Neural cell (in vitro differentiated cells): ENCODE measurements at regions not wholly inside any gene's neighbourhood (a gene's known extent, or its start where the extent isn't known, plus 50 kb on each side); places are given as distances from the start of the nearest gene placed in this dataset.

ENCODE experiments used
- H2AFZ ChIP-seq: fragments of 200-600, 300-800 bp; sonication (generic), shearing (Covaris generic); 2 replicates; pipeline ENCODE4 v1.6.0; 2014; ENCODE audit warnings: low read depth, mild to moderate bottlenecking, antibody characterized with exemption, low read length, moderate library complexity
- H3F3A ChIP-seq: fragments of 200-600 bp; shearing (Covaris generic); 2 replicates; pipeline ENCODE4 v1.6.1; 2016; ENCODE audit warnings: mild to moderate bottlenecking, moderate library complexity, mixed read lengths, antibody characterized with exemption, low read length; ENCODE audit not compliant: insufficient read depth, poor library complexity, severe bottlenecking
- H3K27ac ChIP-seq: fragments of 200-600, 300-800 bp; sonication (generic), shearing (Covaris generic); 2 replicates; pipeline ENCODE4 v1.5.1; 2014; ENCODE audit warnings: mild to moderate bottlenecking, low read length, moderate library complexity
- H3K27me3 ChIP-seq: fragments of 300-800, 200-600 bp; sonication (generic), shearing (Covaris generic); 2 replicates; pipeline ENCODE4 v1.6.0; 2014; ENCODE audit warnings: mild to moderate bottlenecking, low read depth, low read length, moderate library complexity; ENCODE audit not compliant: insufficient read depth
- H3K36me3 ChIP-seq: fragments of 300-800, 200-600 bp; sonication (generic), shearing (Covaris generic); 2 replicates; pipeline ENCODE4 v1.5.1; 2014; ENCODE audit warnings: mild to moderate bottlenecking, antibody characterized with exemption, low read length, moderate library complexity; ENCODE audit not compliant: insufficient read depth
- H3K4me2 ChIP-seq: fragments of 300-800, 200-600 bp; sonication (generic), shearing (Covaris generic); 2 replicates; pipeline ENCODE4 v1.6.0; 2014; ENCODE audit warnings: mild to moderate bottlenecking, low read length
- H3K4me3 ChIP-seq: fragments of 300-800, 200-600 bp; sonication (generic), shearing (Covaris generic); 2 replicates; pipeline ENCODE4 v1.5.1; 2014; ENCODE audit warnings: mild to moderate bottlenecking, low read length, moderate library complexity
- H3K79me2 ChIP-seq: fragments of 200-600 bp; shearing (Covaris generic); replicated peaks from 2 replicates; pipeline ENCODE4 v1.6.0; 2014; ENCODE audit warnings: mild to moderate bottlenecking, low read length, moderate library complexity; ENCODE audit not compliant: insufficient read depth
- H3K9ac ChIP-seq: fragments of 300-800, 200-600 bp; sonication (generic), shearing (Covaris generic); 2 replicates; pipeline ENCODE4 v1.6.1; 2016; ENCODE audit warnings: mild to moderate bottlenecking, low read length, mixed read lengths
- H3K9me2 ChIP-seq: fragments of 200-600 bp; shearing (Covaris generic); 2 replicates; pipeline ENCODE4 v1.6.1; 2016; ENCODE audit warnings: mild to moderate bottlenecking, low read length, mixed read lengths; ENCODE audit not compliant: insufficient read depth
- H3K9me3 ChIP-seq: fragments of 200-600, 300-800 bp; sonication (generic), shearing (Covaris generic); 2 replicates; pipeline ENCODE4 v1.6.1; 2016; ENCODE audit warnings: mild to moderate bottlenecking, mixed run types, low read length, moderate library complexity, mixed read lengths
- H4K20me1 ChIP-seq: fragments of 200-600 bp; shearing (Covaris generic); 2 replicates; pipeline ENCODE4 v1.6.1; 2016; ENCODE audit warnings: mild to moderate bottlenecking, mixed run types; ENCODE audit not compliant: insufficient read depth
- CTCF ChIP-seq: fragments of 450-650 bp; IDR thresholded peaks from 2 replicates; pipeline ENCODE4 v1.5.1; 2014; ENCODE audit warnings: antibody characterized with exemption, mild to moderate bottlenecking, moderate library complexity; ENCODE audit not compliant: poor library complexity, severe bottlenecking
- EP300 ChIP-seq: fragments of 450-650 bp; conservative IDR thresholded peaks from 2 replicates; pipeline ENCODE4 v1.6.1; 2014; ENCODE audit warnings: antibody characterized with exemption, mild to moderate bottlenecking, moderate library complexity; ENCODE audit not compliant: poor library complexity, severe bottlenecking
- EZH2 ChIP-seq: fragments of 200-600, 300-800 bp; shearing (Covaris generic), sonication (generic); IDR thresholded peaks from 2 replicates; pipeline ENCODE4 v1.6.1; 2014; ENCODE audit warnings: antibody characterized with exemption, low read length, borderline replicate concordance, mild to moderate bottlenecking; ENCODE audit not compliant: insufficient read depth, poor library complexity, severe bottlenecking
- MXI1 ChIP-seq: fragments of 450-650 bp; conservative IDR thresholded peaks from 2 replicates; pipeline ENCODE4 v1.6.1; 2014; ENCODE audit warnings: antibody characterized with exemption, mild to moderate bottlenecking; ENCODE audit not compliant: poor library complexity, severe bottlenecking
- POLR2AphosphoS5 ChIP-seq: IDR thresholded peaks from 2 replicates; pipeline ENCODE4 v1.6.1; 2012
- RAD21 ChIP-seq: fragments of 450-650 bp; conservative IDR thresholded peaks from 2 replicates; pipeline ENCODE4 v1.6.1; 2014; ENCODE audit warnings: antibody characterized with exemption, mild to moderate bottlenecking, moderate library complexity
- REST ChIP-seq: IDR thresholded peaks from 2 replicates; pipeline ENCODE4 v1.6.1; 2012; ENCODE audit warnings: borderline replicate concordance
- SMC3 ChIP-seq: fragments of 450-650 bp; conservative IDR thresholded peaks from 2 replicates; pipeline ENCODE4 v1.6.1; 2014; ENCODE audit warnings: antibody characterized with exemption, mild to moderate bottlenecking, moderate library complexity; ENCODE audit not compliant: poor library complexity
- TAF1 ChIP-seq: IDR thresholded peaks from 2 replicates; pipeline ENCODE4 v1.6.1; 2012; ENCODE audit warnings: low read depth

- Histone ChIP-seq H3K4me2 (no peak overlapping the region), H3K9me2 (no peaks in the 10 kb centered on the region), H4K20me1 (no peaks in the 10 kb centered on the region), H3K4me3 (no peak overlapping the region), H3K79me2 (no peaks in the 10 kb centered on the region), H3K27me3 (no peaks in the 10 kb centered on the region), H3K36me3 (no peaks in the 10 kb centered on the region), H2AFZ (no peak overlapping the region), H3F3A (no peaks in the 10 kb centered on the region), H3K27ac (no peak overlapping the region), H3K9me3 (no peaks in the 10 kb centered on the region), H3K9ac (no peak overlapping the region)
- TF ChIP-seq CTCF (no peak), RAD21 (no peak), REST (no peak), POLR2AphosphoS5 (no peak), MXI1 (no peak)
Observed at GRCh38 chr5:121175986-121176385, 675.7 kb upstream of the FTMT start.

GRCh38 chr5:121182788-121183490 is 668.7 kb upstream of the FTMT start:
- Histone ChIP-seq H3K4me3 (no peak overlapping the region), H3K9me3 (no peaks in the 10 kb centered on the region), H3K27ac (no peak overlapping the region), H4K20me1 (no peaks in the 10 kb centered on the region), H3K9me2 (no peaks in the 10 kb centered on the region), H3K27me3 (no peaks in the 10 kb centered on the region), H3F3A (no peaks in the 10 kb centered on the region), H2AFZ (no peak overlapping the region), H3K4me2 (no peak overlapping the region), H3K36me3 (no peaks in the 10 kb centered on the region), H3K9ac (no peak overlapping the region), H3K79me2 (no peaks in the 10 kb centered on the region)
- no peak for TF ChIP-seq CTCF
- TF ChIP-seq TAF1, result no peak
- TF ChIP-seq POLR2AphosphoS5, result no peak
- no peak for TF ChIP-seq RAD21
- no peak for TF ChIP-seq REST
- no peak for TF ChIP-seq EZH2
- TF ChIP-seq EP300, result no peak
- no peak for TF ChIP-seq MXI1
- no peak for TF ChIP-seq SMC3
